ENCODE measurements at regions not wholly inside any gene's neighbourhood (a gene's known extent, or its start where the extent isn't known, plus 50 kb on each side); places are given as distances from the start of the nearest gene placed in this dataset.

- TF ChIP-seq, protein P1, sequence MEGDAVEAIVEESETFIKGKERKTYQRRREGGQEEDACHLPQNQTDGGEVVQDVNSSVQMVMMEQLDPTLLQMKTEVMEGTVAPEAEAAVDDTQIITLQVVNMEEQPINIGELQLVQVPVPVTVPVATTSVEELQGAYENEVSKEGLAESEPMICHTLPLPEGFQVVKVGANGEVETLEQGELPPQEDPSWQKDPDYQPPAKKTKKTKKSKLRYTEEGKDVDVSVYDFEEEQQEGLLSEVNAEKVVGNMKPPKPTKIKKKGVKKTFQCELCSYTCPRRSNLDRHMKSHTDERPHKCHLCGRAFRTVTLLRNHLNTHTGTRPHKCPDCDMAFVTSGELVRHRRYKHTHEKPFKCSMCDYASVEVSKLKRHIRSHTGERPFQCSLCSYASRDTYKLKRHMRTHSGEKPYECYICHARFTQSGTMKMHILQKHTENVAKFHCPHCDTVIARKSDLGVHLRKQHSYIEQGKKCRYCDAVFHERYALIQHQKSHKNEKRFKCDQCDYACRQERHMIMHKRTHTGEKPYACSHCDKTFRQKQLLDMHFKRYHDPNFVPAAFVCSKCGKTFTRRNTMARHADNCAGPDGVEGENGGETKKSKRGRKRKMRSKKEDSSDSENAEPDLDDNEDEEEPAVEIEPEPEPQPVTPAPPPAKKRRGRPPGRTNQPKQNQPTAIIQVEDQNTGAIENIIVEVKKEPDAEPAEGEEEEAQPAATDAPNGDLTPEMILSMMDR (IDR thresholded peaks at IDR 0.05; ENCODE audit: insufficient read depth, low read length, poor library complexity, severe bottlenecking) = no peak
- Histone ChIP-seq H3K36me3 (ENCODE audit: control insufficient read depth, insufficient read depth, low read length) (no peaks in the 10 kb centered on the region), H3K4me3 (replicated peaks; ENCODE audit: low read depth, low read length) (no peak overlapping the region), H3K27me3 (replicated peaks; ENCODE audit: control insufficient read depth, insufficient read depth, low read length) (no peaks in the 10 kb centered on the region)
- DNase-seq (ENCODE audit: extremely low read depth, insufficient read length) = no peak
These were observed 159.4 kb upstream of the TENM3 start for GRCh38 chr4:182083671-182084410.

GRCh38 chr4:182085051-182085480 lies 158.1 kb upstream of the TENM3 start:
- TF ChIP-seq, protein P1 (IDR thresholded peaks at IDR 0.05; ENCODE audit: insufficient read depth, low read length, poor library complexity, severe bottlenecking) = no peak
- no peaks in the 10 kb centered on the region for H3K27me3 ChIP-seq (replicated peaks; ENCODE audit: control insufficient read depth, insufficient read depth, low read length)
- no peak for DNase-seq (ENCODE audit: extremely low read depth, insufficient read length)
- H3K36me3 ChIP-seq (ENCODE audit: control insufficient read depth, insufficient read depth, low read length) = no peaks in the 10 kb centered on the region
- no peak overlapping the region for H3K4me3 ChIP-seq (replicated peaks; ENCODE audit: low read depth, low read length)

DNA sequence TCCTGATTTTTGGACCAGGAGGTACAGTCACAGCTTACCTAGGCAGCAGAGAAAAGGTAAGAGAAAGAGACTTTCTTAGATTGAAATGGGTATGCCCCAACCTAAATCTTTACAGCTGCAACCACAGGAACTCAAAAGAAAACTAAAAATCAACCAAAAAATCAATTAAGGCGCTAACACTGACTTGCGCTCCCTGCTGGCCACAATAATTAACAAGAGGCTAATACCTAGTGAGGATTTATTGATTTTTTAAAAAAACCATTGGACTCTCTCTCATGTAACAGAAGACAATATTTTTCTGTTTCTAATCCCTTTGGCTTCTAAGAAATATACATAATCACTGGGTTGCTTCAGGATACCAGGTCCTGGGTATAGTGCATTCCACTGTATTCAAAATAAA lies 153.9 kb upstream of the TENM3 start:
- Histone ChIP-seq H3K27me3 (replicated peaks; ENCODE audit: control insufficient read depth, insufficient read depth, low read length) (no peaks in the 10 kb centered on the region), H3K4me3 (replicated peaks; ENCODE audit: low read depth, low read length) (no peak overlapping the region), H3K36me3 (ENCODE audit: control insufficient read depth, insufficient read depth, low read length) (no peaks in the 10 kb centered on the region)
- TF ChIP-seq, protein P1 (IDR thresholded peaks at IDR 0.05; ENCODE audit: insufficient read depth, low read length, poor library complexity, severe bottlenecking) = peak; percentile 29
- DNase-seq (ENCODE audit: extremely low read depth, insufficient read length) = no peak

GRCh38 chr4:182090186-182090585 lies 153.0 kb upstream of the TENM3 start:
- DNase-seq (ENCODE audit: extremely low read depth, insufficient read length) = no peak
- Histone ChIP-seq H3K27me3 (replicated peaks; ENCODE audit: control insufficient read depth, insufficient read depth, low read length) (no peaks in the 10 kb centered on the region), H3K36me3 (ENCODE audit: control insufficient read depth, insufficient read depth, low read length) (no peaks in the 10 kb centered on the region), H3K4me3 (replicated peaks; ENCODE audit: low read depth, low read length) (no peak overlapping the region)
- TF ChIP-seq, protein P1 (IDR thresholded peaks at IDR 0.05; ENCODE audit: insufficient read depth, low read length, poor library complexity, severe bottlenecking) = no peak

GRCh38 chr4:182091128-182091527 lies 152.1 kb upstream of the TENM3 start:
- Histone ChIP-seq H3K36me3 (ENCODE audit: control insufficient read depth, insufficient read depth, low read length) (no peaks in the 10 kb centered on the region), H3K27me3 (replicated peaks; ENCODE audit: control insufficient read depth, insufficient read depth, low read length) (no peaks in the 10 kb centered on the region), H3K4me3 (replicated peaks; ENCODE audit: low read depth, low read length) (no peak overlapping the region)
- TF ChIP-seq, protein P1 (IDR thresholded peaks at IDR 0.05; ENCODE audit: insufficient read depth, low read length, poor library complexity, severe bottlenecking) = no peak
- no peak for DNase-seq (ENCODE audit: extremely low read depth, insufficient read length)
